Keratinocyte (primary cell): ENCODE measurements at regions not wholly inside any gene's neighbourhood (a gene's known extent, or its start where the extent isn't known, plus 50 kb on each side); places are given as distances from the start of the nearest gene placed in this dataset.

Experiments used
- EZH2 ChIP-seq: IDR thresholded peaks from one replicate; pipeline ENCODE4 v1.6.1; 2012; ENCODE audit warnings: inconsistent platforms, mild to moderate bottlenecking, low read length, moderate library complexity
- TF ChIP-seq, protein P1 (sequence below), 3 experiments: IDR thresholded peaks in 1 of 3; conservative IDR thresholded peaks in 1 of 3; optimal IDR thresholded peaks in 1 of 3; 2 replicates in 2 of 3; 3 replicates in 1 of 3; pipeline versions ENCODE3 to v1.5.1; 2011; ENCODE audit warnings: low read length in 3 of 3, mild to moderate bottlenecking in 3 of 3, moderate library complexity in 2 of 3, control low read depth in 1 of 3, inconsistent platforms in 1 of 3; ENCODE audit not compliant: insufficient read depth in 2 of 3; ENCODE audit errors: extremely low read depth in 1 of 3

DNA sequence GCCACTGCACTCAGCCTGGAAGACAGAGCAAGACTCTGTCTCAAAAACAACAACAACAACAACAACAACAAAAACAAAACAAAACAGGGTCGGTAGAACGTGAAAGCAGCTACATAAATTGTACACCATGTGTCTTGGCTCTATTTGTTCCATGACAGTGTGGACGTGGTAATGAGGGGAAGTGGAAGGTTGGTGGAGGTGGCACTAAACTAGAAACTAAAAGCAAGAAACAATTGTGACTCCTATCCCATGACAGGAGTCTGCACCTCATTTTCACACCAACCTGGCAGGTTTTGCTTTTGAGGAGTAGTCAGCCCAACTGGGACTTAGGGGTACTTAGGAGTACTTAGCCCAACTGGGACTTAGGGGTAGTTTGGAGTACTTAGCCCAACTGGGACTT is 62.5 kb upstream of the MRPS9 start:
- TF ChIP-seq, protein P1, sequence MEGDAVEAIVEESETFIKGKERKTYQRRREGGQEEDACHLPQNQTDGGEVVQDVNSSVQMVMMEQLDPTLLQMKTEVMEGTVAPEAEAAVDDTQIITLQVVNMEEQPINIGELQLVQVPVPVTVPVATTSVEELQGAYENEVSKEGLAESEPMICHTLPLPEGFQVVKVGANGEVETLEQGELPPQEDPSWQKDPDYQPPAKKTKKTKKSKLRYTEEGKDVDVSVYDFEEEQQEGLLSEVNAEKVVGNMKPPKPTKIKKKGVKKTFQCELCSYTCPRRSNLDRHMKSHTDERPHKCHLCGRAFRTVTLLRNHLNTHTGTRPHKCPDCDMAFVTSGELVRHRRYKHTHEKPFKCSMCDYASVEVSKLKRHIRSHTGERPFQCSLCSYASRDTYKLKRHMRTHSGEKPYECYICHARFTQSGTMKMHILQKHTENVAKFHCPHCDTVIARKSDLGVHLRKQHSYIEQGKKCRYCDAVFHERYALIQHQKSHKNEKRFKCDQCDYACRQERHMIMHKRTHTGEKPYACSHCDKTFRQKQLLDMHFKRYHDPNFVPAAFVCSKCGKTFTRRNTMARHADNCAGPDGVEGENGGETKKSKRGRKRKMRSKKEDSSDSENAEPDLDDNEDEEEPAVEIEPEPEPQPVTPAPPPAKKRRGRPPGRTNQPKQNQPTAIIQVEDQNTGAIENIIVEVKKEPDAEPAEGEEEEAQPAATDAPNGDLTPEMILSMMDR (optimal IDR thresholded peaks at IDR 0.05 in 1 of 3, IDR thresholded peaks at IDR 0.05 in 1 of 3, conservative IDR thresholded peaks at IDR 0.05 in 1 of 3; ENCODE audit: extremely low read depth in 1 of 3, insufficient read depth in 2 of 3, low read length in 3 of 3) = no peak
- TF ChIP-seq EZH2 = no peak
